ENCODE measurements at regions not wholly inside any gene's neighbourhood (a gene's known extent, or its start where the extent isn't known, plus 50 kb on each side); places are given as distances from the start of the nearest gene placed in this dataset.

GRCh38 chr16:6926762-6927161 lies 405.9 kb upstream of the RBFOX1 start:
- TF ChIP-seq POLR2AphosphoS5 (IDR thresholded peaks at IDR 0.05; ENCODE audit: low read depth, low read length), result no peak
- no peak for TF ChIP-seq POLR2A (IDR thresholded peaks at IDR 0.05; ENCODE audit: low read depth, low read length)
- no peak for TF ChIP-seq TAF1 (IDR thresholded peaks at IDR 0.05; ENCODE audit: borderline replicate concordance, low read depth, low read length)

Measured in GM12892 (cell line).